Embryonic facial prominence (tissue), 1 donor: ENCODE measurements at regions not wholly inside any gene's neighbourhood (a gene's known extent, or its start where the extent isn't known, plus 50 kb on each side); places are given as distances from the start of the nearest gene placed in this dataset.
"Not testable (repeated sequence)": the region's sequence is repeated elsewhere in the genome, so short reads cannot be mapped to it uniquely, and the experiment has no call there.

Source experiments
- DNase-seq: peaks from one replicate; pipeline ENCODE4 v3.0.0-alpha.2; 2016; ENCODE audit errors: extremely low spot score

DNA sequence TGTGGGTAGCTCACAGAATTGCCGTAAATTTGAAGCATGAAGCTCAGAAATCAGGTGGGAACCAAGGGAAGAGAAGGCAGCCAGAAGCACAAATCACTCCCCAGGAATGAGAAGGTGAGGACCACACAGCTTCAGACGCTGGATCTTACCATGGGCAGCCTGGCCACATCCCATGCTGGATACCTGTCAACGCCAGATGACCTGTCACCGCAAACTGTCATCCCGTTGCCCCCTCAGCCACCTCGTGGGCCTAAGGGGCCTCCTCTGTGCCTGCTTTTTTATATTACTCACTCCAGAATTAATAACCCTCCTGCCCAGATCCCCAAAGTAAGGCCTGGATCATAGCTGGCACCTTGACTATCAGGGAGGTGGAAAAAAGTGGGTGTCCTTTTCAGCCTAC, 82.3 kb upstream of the KCNK12 start:
- DNase-seq, result no peak

GRCh38 chr2:47652061-47652690, 81.4 kb upstream of the KCNK12 start:
- DNase-seq, result no peak

GRCh38 chr2:47651296-47651695, 80.5 kb upstream of the KCNK12 start:
- no peak for DNase-seq

GRCh38 chr2:47650001-47650535, 79.3 kb upstream of the KCNK12 start:
- DNase-seq, result no peak

- no peak for DNase-seq
These were observed 74.5 kb upstream of the KCNK12 start for GRCh38 chr2:47645246-47645645.

- no peak for DNase-seq
These were observed 73.6 kb upstream of the KCNK12 start for GRCh38 chr2:47644351-47644750.

- no peak for DNase-seq
These were observed 70.6 kb upstream of the KCNK12 start for GRCh38 chr2:47641366-47641765.

DNA sequence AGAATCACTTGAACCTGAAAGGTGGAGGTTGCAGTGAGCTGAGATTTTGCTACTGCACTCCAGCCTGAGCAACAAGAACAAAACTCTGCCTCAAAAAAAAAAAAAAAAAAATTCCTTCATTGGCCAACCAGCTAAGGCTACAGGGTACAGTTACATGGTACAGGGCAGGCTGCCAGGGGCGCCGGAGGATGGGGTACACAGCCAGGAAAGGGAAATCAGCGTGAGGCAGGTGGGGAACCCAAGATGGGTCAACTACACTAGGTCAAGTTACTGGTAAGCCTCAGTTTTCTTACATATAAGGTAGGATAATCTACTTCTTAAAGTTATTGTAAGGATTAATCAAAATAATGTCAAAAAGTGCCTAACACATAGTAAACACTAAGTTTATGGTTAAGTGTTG, 69.6 kb upstream of the KCNK12 start:
- DNase-seq, result no peak

DNA sequence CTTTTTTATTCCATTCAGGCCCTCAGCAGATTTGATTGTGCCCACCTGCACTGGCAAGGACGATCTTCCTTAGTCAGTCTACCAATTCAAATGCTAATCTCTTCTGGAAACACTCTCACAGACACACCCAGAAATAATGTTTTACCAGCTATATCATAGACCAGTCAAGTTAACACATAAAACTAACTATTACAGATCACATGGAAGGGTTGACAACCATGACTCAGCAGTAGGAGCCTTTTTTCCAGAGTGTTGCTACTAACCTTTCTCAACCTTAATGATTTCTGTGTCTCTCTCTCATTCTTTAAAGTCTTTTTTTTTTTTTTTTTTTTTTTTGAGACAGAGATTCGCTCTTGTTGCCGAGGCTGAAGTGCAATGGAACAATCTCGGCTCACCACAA, 68.7 kb upstream of the KCNK12 start:
- DNase-seq, result no peak

DNA sequence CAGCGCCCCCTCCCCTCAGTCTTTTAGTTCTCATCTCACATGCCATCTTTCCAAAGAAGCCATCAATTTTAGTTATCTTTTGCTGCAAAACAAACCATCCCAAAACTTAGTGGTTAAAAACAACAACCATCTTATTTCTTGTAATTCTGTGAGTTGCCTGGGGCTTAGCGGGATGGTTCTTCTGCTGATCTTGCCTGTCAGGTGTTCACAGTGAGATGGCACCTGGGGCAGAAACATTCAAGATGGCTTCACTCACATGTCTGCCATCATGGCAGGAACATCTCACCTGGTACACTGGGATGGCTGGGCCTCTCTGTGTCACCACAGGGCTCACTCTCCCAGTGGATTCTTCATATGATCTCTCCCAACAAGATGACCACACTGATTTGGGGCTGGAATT, 67.6 kb upstream of the KCNK12 start:
- no peak for DNase-seq

DNA sequence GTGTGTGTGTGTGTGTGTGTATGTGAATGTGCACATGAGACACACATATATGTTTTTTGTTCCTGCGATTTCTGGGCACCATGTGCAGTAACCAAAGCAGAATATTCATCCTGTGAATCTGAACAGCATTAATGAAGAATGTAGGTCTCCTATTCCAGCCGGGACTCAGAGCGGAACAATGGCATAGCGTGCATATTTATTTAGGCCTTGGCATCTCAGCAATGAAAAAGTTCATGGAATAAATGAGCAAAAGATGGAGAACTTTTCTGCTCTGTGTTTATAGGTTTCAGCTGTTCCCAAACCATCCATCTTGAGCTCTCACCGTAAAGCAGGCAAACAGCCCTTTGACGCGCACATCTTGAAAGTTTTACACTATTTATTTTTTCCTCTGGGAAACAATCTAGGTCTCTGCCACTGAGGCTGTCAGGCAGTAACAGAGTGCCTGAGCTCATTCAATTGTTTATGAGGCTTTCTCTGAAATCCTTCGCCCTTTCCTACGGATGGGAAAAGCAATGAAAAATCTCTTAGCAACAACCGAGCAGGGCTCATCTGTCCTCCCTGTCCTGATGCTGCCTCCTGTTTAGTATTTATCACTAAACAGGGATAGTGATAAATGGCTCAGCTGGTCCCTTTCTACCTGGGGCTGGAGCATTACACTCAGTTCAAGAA, 65.9 kb upstream of the KCNK12 start:
- DNase-seq, result peak; percentile 60

DNA sequence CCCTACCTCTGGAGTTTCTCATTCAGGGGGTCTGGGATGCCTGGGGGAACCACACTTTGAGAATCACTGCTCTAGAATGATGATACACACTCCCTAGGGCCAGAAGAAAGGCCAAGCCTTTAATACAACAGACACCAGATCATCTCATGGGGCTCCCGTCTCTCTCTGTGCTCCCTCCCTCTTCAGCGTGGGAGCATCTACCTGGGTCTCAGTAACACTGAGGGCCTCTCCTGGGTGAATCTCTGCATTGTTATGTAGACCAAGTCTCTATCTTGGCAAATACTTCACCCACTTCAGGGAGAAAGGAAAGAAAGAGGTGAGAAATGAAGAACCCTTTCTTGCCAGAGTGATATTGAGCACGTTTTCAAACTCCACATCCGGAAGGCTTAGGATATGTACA, 65.4 kb upstream of the KCNK12 start:
- DNase-seq, result no peak

GRCh38 chr2:47632754-47633153, 62.0 kb upstream of the KCNK12 start:
- no peak for DNase-seq

DNA sequence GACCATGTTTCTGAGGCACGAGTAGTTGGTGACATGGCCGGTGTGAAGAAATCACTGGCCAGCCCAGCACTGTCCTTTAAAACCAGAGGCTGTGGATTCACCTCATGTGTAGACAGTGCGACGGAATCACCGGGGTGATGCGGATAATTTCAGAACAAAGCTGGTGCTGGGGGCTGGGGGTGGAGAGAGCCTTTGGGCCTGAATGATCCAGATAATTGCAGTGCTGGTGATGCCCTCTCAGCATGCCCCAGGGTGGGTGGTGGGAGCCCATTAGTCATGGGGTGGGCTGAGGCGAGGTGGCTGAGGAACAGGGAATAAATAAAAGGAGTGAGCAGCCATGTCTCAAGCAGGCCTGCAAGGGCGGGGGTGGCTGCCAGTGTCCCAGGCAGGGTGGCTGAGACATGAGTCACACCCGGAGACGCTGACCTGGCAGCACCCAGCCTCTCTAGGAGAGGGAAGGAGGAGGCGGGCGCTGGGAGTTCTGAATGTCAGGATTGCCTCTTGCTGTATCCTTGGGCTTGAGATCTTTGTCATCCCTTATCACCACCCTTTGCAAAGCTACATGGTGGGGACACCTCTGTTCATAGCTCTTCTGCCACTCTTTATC, 61.1 kb upstream of the KCNK12 start:
- no peak for DNase-seq

- DNase-seq, result no peak
These were observed 60.5 kb upstream of the KCNK12 start for GRCh38 chr2:47631306-47631705.

DNA sequence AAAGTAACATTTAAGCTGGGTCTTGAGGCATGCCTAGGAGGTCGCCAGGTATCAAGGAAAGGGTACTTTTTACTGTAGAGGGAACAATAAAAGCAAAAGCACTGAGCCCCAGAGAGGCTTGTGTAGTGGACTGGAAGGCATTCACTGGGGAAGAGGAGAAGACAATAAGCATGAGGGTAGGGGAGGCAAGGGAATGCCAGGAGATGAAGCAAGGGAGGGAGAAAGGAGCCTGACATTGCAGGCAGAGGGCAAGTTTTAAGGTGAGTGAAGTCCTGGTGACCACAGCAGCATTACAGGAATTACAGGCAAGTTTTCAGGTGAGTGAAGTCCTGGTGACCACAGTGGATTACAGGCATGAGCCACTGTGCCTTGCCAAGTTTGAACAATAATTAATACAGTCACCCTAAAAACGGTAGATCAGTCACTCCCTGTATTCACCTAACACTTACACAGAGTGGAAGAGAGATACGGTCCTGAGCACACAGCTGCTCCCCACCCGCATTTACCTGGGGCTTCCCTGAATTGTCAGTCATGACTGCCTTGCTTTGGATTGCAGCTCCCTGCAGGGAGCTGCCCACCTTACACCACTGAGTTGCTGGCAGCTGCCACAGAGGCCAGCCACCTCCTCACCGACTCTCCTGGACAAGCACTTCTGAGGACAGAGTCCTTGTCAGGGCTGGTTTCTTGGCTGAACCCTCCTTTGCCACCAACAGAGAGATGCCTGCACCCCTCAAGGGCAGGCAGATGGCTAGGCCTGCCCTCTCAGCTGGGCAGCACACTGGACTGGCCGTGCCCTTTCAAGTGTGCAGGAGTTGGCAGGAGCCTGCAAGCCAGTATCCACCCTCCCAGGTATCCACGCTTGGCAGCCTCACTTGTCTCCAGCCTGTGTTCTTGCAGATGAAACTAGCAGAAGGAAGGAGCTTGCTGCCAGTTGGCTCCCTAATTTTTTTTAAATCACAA, 59.0 kb upstream of the KCNK12 start:
- no peak for DNase-seq

DNA sequence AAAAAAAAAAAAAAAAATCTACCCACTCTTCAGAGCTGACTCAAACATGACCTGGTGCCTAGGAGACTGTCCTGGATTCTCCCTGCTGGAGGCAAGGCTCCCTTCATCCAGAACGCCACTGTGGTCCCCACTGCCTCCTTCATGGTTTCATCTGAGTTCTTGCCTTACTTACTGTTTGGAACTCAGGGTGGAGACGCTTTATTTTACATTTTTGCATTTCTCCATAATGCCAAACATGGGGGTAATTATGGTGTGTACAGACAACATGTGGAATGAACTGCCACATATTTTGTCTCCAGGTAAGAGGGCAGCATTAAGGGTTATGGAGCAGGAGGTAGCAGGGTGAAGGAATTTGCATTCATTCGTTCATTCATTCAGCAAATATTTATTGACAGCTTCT, 58.1 kb upstream of the KCNK12 start:
- no peak for DNase-seq

GRCh38 chr2:47626664-47627063, 55.9 kb upstream of the KCNK12 start:
- DNase-seq, result no peak

- not testable (repeated sequence) for DNase-seq
These were observed 52.4 kb upstream of the KCNK12 start for GRCh38 chr2:47623140-47623539.

GRCh38 chr2:47620770-47621437, 50.1 kb upstream of the KCNK12 start:
- DNase-seq, result no peak
